Loucy (cell line): ENCODE measurements at regions not wholly inside any gene's neighbourhood (a gene's known extent, or its start where the extent isn't known, plus 50 kb on each side); places are given as distances from the start of the nearest gene placed in this dataset.

Experiments
- H2AFZ ChIP-seq: fragments of 200-600 bp; sonication (generic); 2 replicates; pipeline ENCODE4 v1.6.0; 2016; ENCODE audit warnings: antibody characterized with exemption, mild to moderate bottlenecking, low read length, moderate library complexity
- H3F3A ChIP-seq: fragments of 200-600 bp; 2 replicates; pipeline ENCODE4 v1.6.0; 2016; ENCODE audit warnings: antibody characterized with exemption, low read depth, mild to moderate bottlenecking
- H3K27me3 ChIP-seq: fragments of 200-600 bp; sonication (generic); 2 replicates; pipeline ENCODE4 v1.6.1; 2014; ENCODE audit warnings: low read length, mild to moderate bottlenecking; ENCODE audit not compliant: insufficient read depth, poor library complexity, severe bottlenecking
- H3K36me3 ChIP-seq: fragments of 200-600 bp; sonication (generic); 2 replicates; pipeline ENCODE4 v1.6.1; 2016; ENCODE audit warnings: low read length; ENCODE audit not compliant: insufficient read depth
- H3K4me1 ChIP-seq: fragments of 200-600 bp; sonication (generic); 2 replicates; pipeline ENCODE4 v1.5.1; 2014; ENCODE audit warnings: low read length, mild to moderate bottlenecking; ENCODE audit not compliant: insufficient read depth, poor library complexity, severe bottlenecking
- H3K4me2 ChIP-seq: fragments of 200-600 bp; sonication (generic); 2 replicates; pipeline ENCODE4 v1.6.0; 2014; ENCODE audit warnings: antibody characterized with exemption, low read length, low read depth, mild to moderate bottlenecking; ENCODE audit not compliant: poor library complexity, severe bottlenecking
- H3K4me3 ChIP-seq: fragments of 200-600 bp; sonication (generic); 2 replicates; pipeline ENCODE4 v1.5.1; 2014; ENCODE audit warnings: low read length, mild to moderate bottlenecking, mixed read lengths; ENCODE audit not compliant: poor library complexity, severe bottlenecking
- H3K79me2 ChIP-seq: fragments of 200-600 bp; sonication (generic); 2 replicates; pipeline ENCODE4 v1.6.1; 2014; ENCODE audit warnings: low read length; ENCODE audit not compliant: insufficient read depth
- H3K9ac ChIP-seq: fragments of 200-600 bp; sonication (generic); 2 replicates; pipeline ENCODE4 v1.6.0; 2014; ENCODE audit warnings: mild to moderate bottlenecking, low read depth, low read length, moderate library complexity; ENCODE audit not compliant: poor library complexity, severe bottlenecking
- H3K9me2 ChIP-seq: fragments of 200-600 bp; sonication (generic); replicated peaks from 2 replicates; pipeline ENCODE4 v1.6.1; 2016; ENCODE audit warnings: low read depth, low read length, mixed read lengths
- H3K9me3 ChIP-seq: fragments of 200-600 bp; sonication (generic); 2 replicates; pipeline ENCODE4 v1.6.1; 2014; ENCODE audit warnings: mild to moderate bottlenecking, antibody characterized with exemption, low read length, low read depth; ENCODE audit not compliant: insufficient read depth
- H4K20me1 ChIP-seq: fragments of 200-600 bp; sonication (generic); 2 replicates; pipeline ENCODE4 v1.6.0; 2014; ENCODE audit warnings: antibody characterized with exemption, low read length, mild to moderate bottlenecking; ENCODE audit not compliant: insufficient read depth, poor library complexity, severe bottlenecking
- EZH2phosphoT487 ChIP-seq: fragments of 200-600 bp; IDR thresholded peaks from 2 replicates; pipeline ENCODE4 v1.6.1; 2018; ENCODE audit warnings: antibody characterized with exemption, mild to moderate bottlenecking, moderate library complexity, borderline replicate concordance
- TF ChIP-seq, protein P1 (sequence below): fragments of 200-600 bp; sonication (generic); conservative IDR thresholded peaks from 2 replicates; pipeline ENCODE4 v1.5.1; 2014; ENCODE audit warnings: mild to moderate bottlenecking, antibody characterized with exemption, low read length

DNA sequence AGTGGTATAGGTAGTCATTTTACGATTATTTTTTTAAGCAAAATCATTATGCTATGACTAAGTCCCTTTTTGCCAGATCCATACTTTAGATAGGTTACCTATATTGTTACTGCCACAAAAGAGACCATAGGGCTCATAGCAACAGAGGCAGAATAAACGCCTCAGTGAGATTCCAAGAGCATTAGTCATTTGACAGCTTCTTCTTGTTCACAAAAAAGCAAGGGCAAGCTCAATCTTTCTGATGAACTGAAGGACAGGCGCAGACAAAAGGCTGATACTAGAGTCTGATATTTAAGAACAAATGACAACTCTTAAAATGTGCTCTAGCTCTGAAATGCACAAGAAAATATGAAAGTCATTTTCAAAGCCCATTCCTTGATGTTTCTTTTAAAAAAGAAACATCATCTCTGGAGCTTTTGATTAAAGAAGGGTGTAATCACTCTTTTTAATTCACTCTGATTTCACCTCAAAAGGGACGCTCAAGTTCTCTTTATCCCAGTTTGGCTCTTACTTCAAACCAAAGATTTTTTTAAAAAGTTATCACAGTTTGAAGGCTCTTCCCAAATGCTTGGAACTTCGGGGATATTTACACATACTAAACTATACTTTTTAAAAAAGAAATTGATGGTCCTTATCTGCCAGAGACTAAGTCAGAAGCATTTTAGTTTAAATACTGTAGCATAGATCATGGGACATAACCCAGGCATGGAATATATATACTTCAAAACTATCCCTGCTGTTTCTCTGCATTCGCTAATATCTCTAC, 187.2 kb downstream of the EFNB2 start:
- Histone ChIP-seq H3K4me3 (no peak overlapping the region), H4K20me1 (no peaks in the 10 kb centered on the region), H3K9ac (no peak overlapping the region), H3K79me2 (no peaks in the 10 kb centered on the region), H3K9me2 (no peaks in the 10 kb centered on the region), H2AFZ (no peak overlapping the region), H3K36me3 (no peaks in the 10 kb centered on the region), H3K4me1 (no peaks in the 10 kb centered on the region), H3F3A (no peaks in the 10 kb centered on the region), H3K9me3 (no peaks in the 10 kb centered on the region), H3K27me3 (no peaks in the 10 kb centered on the region), H3K4me2 (no peak overlapping the region)
- TF ChIP-seq, protein P1, sequence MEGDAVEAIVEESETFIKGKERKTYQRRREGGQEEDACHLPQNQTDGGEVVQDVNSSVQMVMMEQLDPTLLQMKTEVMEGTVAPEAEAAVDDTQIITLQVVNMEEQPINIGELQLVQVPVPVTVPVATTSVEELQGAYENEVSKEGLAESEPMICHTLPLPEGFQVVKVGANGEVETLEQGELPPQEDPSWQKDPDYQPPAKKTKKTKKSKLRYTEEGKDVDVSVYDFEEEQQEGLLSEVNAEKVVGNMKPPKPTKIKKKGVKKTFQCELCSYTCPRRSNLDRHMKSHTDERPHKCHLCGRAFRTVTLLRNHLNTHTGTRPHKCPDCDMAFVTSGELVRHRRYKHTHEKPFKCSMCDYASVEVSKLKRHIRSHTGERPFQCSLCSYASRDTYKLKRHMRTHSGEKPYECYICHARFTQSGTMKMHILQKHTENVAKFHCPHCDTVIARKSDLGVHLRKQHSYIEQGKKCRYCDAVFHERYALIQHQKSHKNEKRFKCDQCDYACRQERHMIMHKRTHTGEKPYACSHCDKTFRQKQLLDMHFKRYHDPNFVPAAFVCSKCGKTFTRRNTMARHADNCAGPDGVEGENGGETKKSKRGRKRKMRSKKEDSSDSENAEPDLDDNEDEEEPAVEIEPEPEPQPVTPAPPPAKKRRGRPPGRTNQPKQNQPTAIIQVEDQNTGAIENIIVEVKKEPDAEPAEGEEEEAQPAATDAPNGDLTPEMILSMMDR: no peak

DNA sequence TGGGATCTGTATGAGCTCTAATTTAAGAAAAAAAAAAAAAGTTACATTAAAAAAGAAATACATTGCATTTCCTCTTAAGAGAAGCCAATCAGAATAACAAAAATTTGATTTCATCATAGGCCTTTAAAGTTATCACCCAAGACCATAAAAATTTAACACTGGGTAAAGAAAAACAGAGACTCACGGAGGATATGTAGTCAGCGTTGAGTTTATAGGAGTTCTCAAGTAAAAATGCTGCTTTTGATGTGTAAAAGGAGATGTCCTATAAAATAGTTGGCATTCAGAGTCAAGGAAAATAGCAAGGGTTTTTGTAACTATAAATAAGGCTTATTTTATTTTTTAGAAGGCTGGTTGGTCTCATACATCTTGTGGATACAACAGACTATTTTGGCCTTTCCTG, 191.1 kb downstream of the EFNB2 start:
- no peak overlapping the region for H3K4me2 ChIP-seq

GRCh38 chr13:106343836-106344235, 191.6 kb downstream of the EFNB2 start:
- Histone ChIP-seq H3K4me3 (no peak overlapping the region), H3K4me2 (no peak overlapping the region), H3F3A (no peaks in the 10 kb centered on the region), H3K27me3 (no peaks in the 10 kb centered on the region), H3K79me2 (no peaks in the 10 kb centered on the region), H3K36me3 (no peaks in the 10 kb centered on the region), H3K9me2 (no peaks in the 10 kb centered on the region), H3K9me3 (0 out of 2 replicates have a peak, but pooled peaks cover 13% of the 10 kb centered on the region), H3K9ac (no peak overlapping the region), H2AFZ (no peak overlapping the region), H3K4me1 (no peaks in the 10 kb centered on the region), H4K20me1 (no peaks in the 10 kb centered on the region)
- TF ChIP-seq EZH2phosphoT487: no peak
- TF ChIP-seq, protein P1: no peak

More for the DNA sequence above, 191.1 kb downstream of the EFNB2 start:
- H3K4me3 ChIP-seq: no peak overlapping the region
- H3K27me3 ChIP-seq: no peaks in the 10 kb centered on the region
- H3K79me2 ChIP-seq: no peaks in the 10 kb centered on the region
- no peaks in the 10 kb centered on the region for H3K36me3 ChIP-seq
- 0 out of 2 replicates have a peak, but pooled peaks cover 8% of the 10 kb centered on the region for H3K9me3 ChIP-seq
- no peaks in the 10 kb centered on the region for H3K9me2 ChIP-seq
- no peaks in the 10 kb centered on the region for H3F3A ChIP-seq
- H4K20me1 ChIP-seq: no peaks in the 10 kb centered on the region
- TF ChIP-seq, protein P1: no peak
- no peak for TF ChIP-seq EZH2phosphoT487
- H3K4me1 ChIP-seq: no peaks in the 10 kb centered on the region
- H2AFZ ChIP-seq: no peak overlapping the region
- no peak overlapping the region for H3K9ac ChIP-seq
